Keratinocyte (primary cell): ENCODE measurements at regions not wholly inside any gene's neighbourhood (a gene's known extent, or its start where the extent isn't known, plus 50 kb on each side); places are given as distances from the start of the nearest gene placed in this dataset.

Experiments
- DNase-seq: peaks from one replicate; pipeline ENCODE4 v3.0.0-alpha.2; 2011; ENCODE audit warnings: low read depth, missing footprints, low spot score
- FAIRE-seq: peaks from 2 replicates; lab custom pipeline; 2011; peaks lifted over from hg19 to GRCh38; lab: Jason Lieb, UNC
- H2AFZ ChIP-seq: 2 replicates; pipeline ENCODE4 v1.6.0; 2012; ENCODE audit warnings: low read length, control low read depth, inconsistent platforms; ENCODE audit not compliant: control insufficient read depth
- H3K27ac ChIP-seq: 2 replicates; pipeline ENCODE4 v1.5.1; 2011; ENCODE audit warnings: low read length; ENCODE audit not compliant: control insufficient read depth, insufficient read depth
- H3K27me3 ChIP-seq: 3 replicates; pipeline ENCODE4 v1.6.0; 2011; ENCODE audit warnings: low read length; ENCODE audit not compliant: control insufficient read depth, insufficient read depth; ENCODE audit errors: extremely low read depth
- H3K36me3 ChIP-seq, 2 experiments: 2 replicates in 1 of 2; 3 replicates in 1 of 2; pipeline ENCODE4 v1.5.1; 2011; ENCODE audit warnings: low read length in 2 of 2, mild to moderate bottlenecking in 1 of 2; ENCODE audit not compliant: control insufficient read depth in 2 of 2, insufficient read depth in 2 of 2; ENCODE audit errors: extremely low read depth in 1 of 2
- H3K4me1 ChIP-seq: 3 replicates; pipeline ENCODE4 v1.5.1; 2011; ENCODE audit warnings: low read length; ENCODE audit not compliant: control insufficient read depth, insufficient read depth; ENCODE audit errors: extremely low read depth
- H3K4me2 ChIP-seq: 3 replicates; pipeline ENCODE4 v1.6.0; 2011; ENCODE audit warnings: low read depth, low read length; ENCODE audit not compliant: control insufficient read depth, insufficient read depth; ENCODE audit errors: extremely low read depth
- H3K4me3 ChIP-seq, 3 experiments: fragments of 200-600 bp in 1 of 3; sonication (generic) in 1 of 3; 2 replicates in 2 of 3; 3 replicates in 1 of 3; pipeline ENCODE4 v1.5.1; 2011 to 2016; ENCODE audit warnings: low read length in 3 of 3, mild to moderate bottlenecking in 3 of 3, control low read depth in 2 of 3, inconsistent platforms in 1 of 3, low read depth in 1 of 3, mixed read lengths in 1 of 3, mixed run types in 1 of 3, moderate library complexity in 1 of 3; ENCODE audit not compliant: control insufficient read depth in 2 of 3, insufficient read depth in 2 of 3; ENCODE audit errors: extremely low read depth in 1 of 3
- H3K79me2 ChIP-seq: 2 replicates; pipeline ENCODE4 v1.6.0; 2012; ENCODE audit warnings: low read length; ENCODE audit not compliant: control insufficient read depth, insufficient read depth
- H3K9ac ChIP-seq: 3 replicates; pipeline ENCODE4 v1.6.0; 2011; ENCODE audit warnings: low read length; ENCODE audit not compliant: control insufficient read depth, insufficient read depth; ENCODE audit errors: extremely low read depth
- H3K9me1 ChIP-seq: 3 replicates; pipeline ENCODE4 v1.6.0; 2011; ENCODE audit warnings: low read length; ENCODE audit not compliant: control insufficient read depth, insufficient read depth; ENCODE audit errors: extremely low read depth
- H3K9me3 ChIP-seq: 2 replicates; pipeline ENCODE4 v1.5.1; 2012; ENCODE audit warnings: low read depth, low read length; ENCODE audit not compliant: control insufficient read depth
- H4K20me1 ChIP-seq: 3 replicates; pipeline ENCODE4 v1.6.0; 2011; ENCODE audit warnings: low read length; ENCODE audit not compliant: control insufficient read depth, insufficient read depth; ENCODE audit errors: extremely low read depth
- CTCF ChIP-seq, 3 experiments: IDR thresholded peaks in 1 of 3; conservative IDR thresholded peaks in 1 of 3; optimal IDR thresholded peaks in 1 of 3; 2 replicates in 2 of 3; 3 replicates in 1 of 3; pipeline versions ENCODE3 to v1.5.1; 2011; ENCODE audit warnings: low read length in 3 of 3, mild to moderate bottlenecking in 3 of 3, moderate library complexity in 2 of 3, control low read depth in 1 of 3, inconsistent platforms in 1 of 3; ENCODE audit not compliant: insufficient read depth in 2 of 3; ENCODE audit errors: extremely low read depth in 1 of 3
- EZH2 ChIP-seq: IDR thresholded peaks from one replicate; pipeline ENCODE4 v1.6.1; 2012; ENCODE audit warnings: inconsistent platforms, mild to moderate bottlenecking, low read length, moderate library complexity
- dilution Hi-C: fragments of 300-500 bp; cut with MboI; formaldehyde crosslinking; loops from one replicate; pipeline ENCODE4 v1.7.0; 2020; ENCODE audit warnings: low sequenced_read_pairs; ENCODE audit not compliant: extremely low pct_ligation_motif_present

- Histone ChIP-seq H3K36me3 (no peaks in the 10 kb centered on the region), H3K9me1 (no peaks in the 10 kb centered on the region), H3K4me2 (no peak overlapping the region), H3K27ac (no peak overlapping the region), H3K4me3 (no peak overlapping the region), H3K9ac (no peak overlapping the region), H3K27me3 (no peaks in the 10 kb centered on the region), H2AFZ (no peak overlapping the region), H3K79me2 (no peaks in the 10 kb centered on the region), H3K9me3 (no peaks in the 10 kb centered on the region), H3K4me1 (no peaks in the 10 kb centered on the region), H4K20me1 (no peaks in the 10 kb centered on the region)
- no peak for FAIRE-seq
- dilution Hi-C loops = no loop called here
- TF ChIP-seq CTCF (optimal IDR thresholded peaks at IDR 0.05 in 1 of 3, IDR thresholded peaks at IDR 0.05 in 1 of 3, conservative IDR thresholded peaks at IDR 0.05 in 1 of 3; ENCODE audit: extremely low read depth in 1 of 3, insufficient read depth in 2 of 3, low read length in 3 of 3) (no peak), EZH2 (no peak)
- DNase-seq = no peak
Observed at GRCh38 chr4:157787618-157788017, 385.2 kb downstream of the GASK1B start.

- no peak for TF ChIP-seq EZH2
- no peak for TF ChIP-seq CTCF (optimal IDR thresholded peaks at IDR 0.05 in 1 of 3, IDR thresholded peaks at IDR 0.05 in 1 of 3, conservative IDR thresholded peaks at IDR 0.05 in 1 of 3; ENCODE audit: extremely low read depth in 1 of 3, insufficient read depth in 2 of 3, low read length in 3 of 3)
- Histone ChIP-seq H3K4me2 (no peak overlapping the region), H3K4me3 (no peak overlapping the region), H3K4me1 (no peaks in the 10 kb centered on the region), H3K27me3 (no peaks in the 10 kb centered on the region), H4K20me1 (no peaks in the 10 kb centered on the region), H3K27ac (no peak overlapping the region), H3K9me3 (no peaks in the 10 kb centered on the region), H3K9ac (no peak overlapping the region), H3K79me2 (no peaks in the 10 kb centered on the region), H3K9me1 (no peaks in the 10 kb centered on the region), H3K36me3 (no peaks in the 10 kb centered on the region), H2AFZ (no peak overlapping the region)
- dilution Hi-C loops = no loop called here
- DNase-seq = no peak
- no peak for FAIRE-seq
Observed at GRCh38 chr4:157781361-157781760, 391.5 kb downstream of the GASK1B start.
